Neural progenitor cell (in vitro differentiated cells): ENCODE measurements at regions not wholly inside any gene's neighbourhood (a gene's known extent, or its start where the extent isn't known, plus 50 kb on each side); places are given as distances from the start of the nearest gene placed in this dataset.

Source experiments
- DNase-seq: peaks from one replicate; pipeline ENCODE4 v3.0.0-alpha.2; 2016; ENCODE audit warnings: low spot score
- H2AFZ ChIP-seq: fragments of 200-600 bp; sonication (generic); replicated peaks from 2 replicates; pipeline ENCODE4 v1.6.1; 2016; ENCODE audit warnings: antibody characterized with exemption
- H3F3A ChIP-seq: fragments of 200-600 bp; sonication (generic); 2 replicates; pipeline ENCODE4 v1.6.1; 2016; ENCODE audit warnings: antibody characterized with exemption, low read depth
- H3K27ac ChIP-seq: fragments of 200-600 bp; sonication (generic); 2 replicates; pipeline ENCODE4 v1.5.1; 2016; ENCODE audit warnings: mild to moderate bottlenecking
- H3K27me3 ChIP-seq: fragments of 200-600 bp; sonication (generic); 2 replicates; pipeline ENCODE4 v1.6.1; 2016; ENCODE audit warnings: mild to moderate bottlenecking, moderate library complexity
- H3K36me3 ChIP-seq: fragments of 200-600 bp; sonication (generic); 2 replicates; pipeline ENCODE4 v1.5.1; 2016
- H3K4me1 ChIP-seq: fragments of 200-600 bp; sonication (generic); 2 replicates; pipeline ENCODE4 v1.6.1; 2016; ENCODE audit warnings: mixed run types
- H3K4me2 ChIP-seq: fragments of 200-600 bp; sonication (generic); 2 replicates; pipeline ENCODE4 v1.6.1; 2016
- H3K4me3 ChIP-seq: fragments of 200-600 bp; sonication (generic); 2 replicates; pipeline ENCODE4 v1.5.1; 2016
- H3K79me2 ChIP-seq: fragments of 200-600 bp; sonication (generic); 2 replicates; pipeline ENCODE4 v1.6.1; 2016; ENCODE audit warnings: low read depth
- H3K9ac ChIP-seq: fragments of 200-600 bp; sonication (generic); 2 replicates; pipeline ENCODE4 v1.6.1; 2016
- H3K9me3 ChIP-seq: fragments of 200-600 bp; sonication (generic); 2 replicates; pipeline ENCODE4 v1.5.1; 2016; ENCODE audit warnings: low read depth
- H4K20me1 ChIP-seq: fragments of 200-600 bp; sonication (generic); 2 replicates; pipeline ENCODE4 v1.6.1; 2016; ENCODE audit warnings: low read depth
- H3K27ac Mint-ChIP-seq: 3 replicates; pipeline ENCODE4 v1.8.0; 2021; ENCODE audit warnings: mixed read lengths
- H3K27me3 Mint-ChIP-seq: 2 replicates; pipeline ENCODE4 v1.8.0; 2022; ENCODE audit warnings: low read depth, mild to moderate bottlenecking, inconsistent platforms, moderate library complexity, mixed read lengths; ENCODE audit not compliant: insufficient read depth
- H3K36me3 Mint-ChIP-seq: 3 replicates; pipeline ENCODE4 v1.8.0; 2021; ENCODE audit warnings: mixed read lengths
- H3K4me1 Mint-ChIP-seq: 3 replicates; pipeline ENCODE4 v1.8.0; 2021; ENCODE audit warnings: mixed read lengths
- H3K4me3 Mint-ChIP-seq: 3 replicates; pipeline ENCODE4 v1.8.0; 2021; ENCODE audit warnings: mild to moderate bottlenecking, moderate library complexity, mixed read lengths
- H3K9me3 Mint-ChIP-seq: 3 replicates; pipeline ENCODE4 v1.8.0; 2020; ENCODE audit warnings: mixed read lengths
- EZH2 ChIP-seq: fragments of 200-600 bp; sonication (generic); IDR thresholded peaks from 2 replicates; pipeline ENCODE4 v1.6.1; 2017; ENCODE audit warnings: antibody characterized with exemption, mild to moderate bottlenecking, moderate library complexity
- EZH2phosphoT487 ChIP-seq: fragments of 200-600 bp; sonication (generic); IDR thresholded peaks from 2 replicates; pipeline ENCODE4 v1.6.1; 2017; ENCODE audit warnings: antibody characterized with exemption
- TF ChIP-seq, protein P1 (sequence below): fragments of 200-600 bp; sonication (generic); IDR thresholded peaks from 2 replicates; pipeline ENCODE4 v1.5.1; 2017; ENCODE audit warnings: antibody characterized with exemption, mild to moderate bottlenecking

DNA sequence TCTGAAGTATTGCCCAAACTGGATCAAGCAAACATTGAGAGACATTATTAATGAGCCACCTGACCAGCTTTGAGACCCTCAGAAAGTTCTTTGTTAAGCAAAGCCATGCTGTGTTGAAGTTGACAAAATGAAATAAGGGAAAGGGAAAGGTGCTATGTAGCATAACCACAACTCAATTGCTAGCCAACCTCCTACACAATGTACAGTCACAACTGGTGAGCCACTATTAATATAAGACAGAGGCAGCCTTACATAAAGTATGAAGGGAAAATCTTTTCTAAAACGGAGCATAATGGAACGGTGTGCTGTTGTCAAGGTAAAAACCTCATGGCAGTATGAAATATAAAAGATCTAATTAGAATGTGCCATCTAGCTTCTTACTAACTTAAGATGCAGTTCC lies 375.8 kb upstream of the ST8SIA4 start:
- no peaks in the 10 kb centered on the region for H3K36me3 Mint-ChIP-seq
- DNase-seq, result no peak

DNA sequence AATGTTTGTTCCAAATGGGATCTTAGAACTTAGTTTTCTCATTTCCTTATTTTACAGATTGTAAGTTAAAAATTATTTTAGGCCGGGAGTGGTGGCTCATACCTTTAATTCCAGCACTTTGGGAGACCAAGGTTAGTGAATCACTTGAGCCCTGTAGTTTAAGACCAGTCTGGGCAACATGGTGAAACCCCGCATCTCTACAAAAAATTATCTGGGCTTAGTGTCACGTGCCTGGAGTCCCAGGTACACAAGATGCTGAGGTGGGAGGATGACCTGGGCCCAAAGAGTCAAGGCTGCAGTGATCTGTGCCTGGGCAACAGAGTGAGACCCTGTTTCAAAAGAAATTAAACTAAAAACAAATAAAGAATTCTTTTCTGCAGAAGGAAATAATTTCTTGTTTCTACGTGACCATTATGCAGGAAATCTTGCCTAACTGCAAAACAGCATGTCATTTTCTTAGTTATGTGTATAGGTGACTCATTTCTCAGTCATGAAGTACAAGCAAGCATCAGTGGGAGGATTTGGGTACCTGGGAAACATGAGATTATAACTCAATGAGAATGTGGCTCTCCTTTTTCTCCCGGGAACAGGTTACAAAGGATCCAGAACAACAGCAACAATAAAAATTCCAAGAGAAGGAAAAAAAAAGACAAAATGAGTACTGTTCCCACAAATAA lies 375.1 kb upstream of the ST8SIA4 start:
- Histone ChIP-seq H3F3A (no peaks in the 10 kb centered on the region), H3K4me3 (no peak overlapping the region), H3K27me3 (no peaks in the 10 kb centered on the region), H3K9me3 (no peaks in the 10 kb centered on the region), H3K36me3 (no peaks in the 10 kb centered on the region), H4K20me1 (no peaks in the 10 kb centered on the region), H3K79me2 (no peaks in the 10 kb centered on the region), H3K4me2 (no peak overlapping the region), H3K27ac (no peak overlapping the region), H3K4me1 (peaks cover 3% of the 10 kb centered on the region), H2AFZ (no peak overlapping the region), H3K9ac (no peak overlapping the region)
- Mint-ChIP-seq H3K36me3 (no peaks in the 10 kb centered on the region), H3K4me1 (peaks cover 18% of the 10 kb centered on the region), H3K27me3 (no peaks in the 10 kb centered on the region), H3K4me3 (no peak overlapping the region), H3K27ac (no peak overlapping the region), H3K9me3 (no peaks in the 10 kb centered on the region)
- no peak for DNase-seq
- TF ChIP-seq EZH2phosphoT487 (no peak), EZH2 (no peak)
- TF ChIP-seq, protein P1, sequence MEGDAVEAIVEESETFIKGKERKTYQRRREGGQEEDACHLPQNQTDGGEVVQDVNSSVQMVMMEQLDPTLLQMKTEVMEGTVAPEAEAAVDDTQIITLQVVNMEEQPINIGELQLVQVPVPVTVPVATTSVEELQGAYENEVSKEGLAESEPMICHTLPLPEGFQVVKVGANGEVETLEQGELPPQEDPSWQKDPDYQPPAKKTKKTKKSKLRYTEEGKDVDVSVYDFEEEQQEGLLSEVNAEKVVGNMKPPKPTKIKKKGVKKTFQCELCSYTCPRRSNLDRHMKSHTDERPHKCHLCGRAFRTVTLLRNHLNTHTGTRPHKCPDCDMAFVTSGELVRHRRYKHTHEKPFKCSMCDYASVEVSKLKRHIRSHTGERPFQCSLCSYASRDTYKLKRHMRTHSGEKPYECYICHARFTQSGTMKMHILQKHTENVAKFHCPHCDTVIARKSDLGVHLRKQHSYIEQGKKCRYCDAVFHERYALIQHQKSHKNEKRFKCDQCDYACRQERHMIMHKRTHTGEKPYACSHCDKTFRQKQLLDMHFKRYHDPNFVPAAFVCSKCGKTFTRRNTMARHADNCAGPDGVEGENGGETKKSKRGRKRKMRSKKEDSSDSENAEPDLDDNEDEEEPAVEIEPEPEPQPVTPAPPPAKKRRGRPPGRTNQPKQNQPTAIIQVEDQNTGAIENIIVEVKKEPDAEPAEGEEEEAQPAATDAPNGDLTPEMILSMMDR, result no peak

More for the DNA sequence above, 375.8 kb upstream of the ST8SIA4 start:
- Histone ChIP-seq H3K27ac (no peak overlapping the region), H3K9ac (no peak overlapping the region), H3K27me3 (no peaks in the 10 kb centered on the region), H3F3A (no peaks in the 10 kb centered on the region), H3K9me3 (no peaks in the 10 kb centered on the region), H2AFZ (no peak overlapping the region), H3K4me3 (no peak overlapping the region), H3K4me2 (no peak overlapping the region), H3K4me1 (peaks cover 3% of the 10 kb centered on the region), H3K36me3 (no peaks in the 10 kb centered on the region), H4K20me1 (no peaks in the 10 kb centered on the region), H3K79me2 (no peaks in the 10 kb centered on the region)
- TF ChIP-seq EZH2phosphoT487, result no peak
- TF ChIP-seq, protein P1, result no peak
- no peak for TF ChIP-seq EZH2
- no peaks in the 10 kb centered on the region for H3K9me3 Mint-ChIP-seq
- H3K27ac Mint-ChIP-seq, result no peak overlapping the region
- H3K27me3 Mint-ChIP-seq, result no peaks in the 10 kb centered on the region
- H3K4me1 Mint-ChIP-seq, result peaks cover 18% of the 10 kb centered on the region
- H3K4me3 Mint-ChIP-seq, result no peak overlapping the region

DNA sequence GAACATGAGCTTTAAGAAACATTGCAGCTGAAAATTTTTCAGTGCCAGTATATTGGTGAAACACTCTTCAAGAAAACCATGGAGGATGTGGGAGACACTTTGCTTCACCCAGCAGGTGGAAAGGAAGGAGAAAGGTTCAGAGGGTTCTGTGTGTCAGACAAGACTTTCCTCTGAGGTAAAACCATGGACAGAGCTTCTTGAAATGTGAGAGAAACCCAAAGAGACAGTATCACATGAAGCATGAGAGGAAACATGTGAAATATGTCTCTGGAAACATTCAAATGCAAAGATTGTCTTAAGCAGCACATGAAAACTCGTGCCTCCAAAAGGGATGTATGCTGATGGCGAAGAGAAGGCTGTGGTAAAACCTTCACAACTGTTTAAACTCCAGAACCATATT lies 368.9 kb upstream of the ST8SIA4 start:
- no peaks in the 10 kb centered on the region for H3K9me3 Mint-ChIP-seq
- H3K27ac Mint-ChIP-seq, result no peak overlapping the region
- H3K4me1 Mint-ChIP-seq, result peaks cover 6% of the 10 kb centered on the region

More for the DNA sequence above, 368.9 kb upstream of the ST8SIA4 start:
- no peaks in the 10 kb centered on the region for H3K79me2 ChIP-seq
- H3K27me3 ChIP-seq, result no peaks in the 10 kb centered on the region
- DNase-seq, result no peak
- no peaks in the 10 kb centered on the region for H3K36me3 ChIP-seq
- TF ChIP-seq EZH2phosphoT487, result no peak
- TF ChIP-seq, protein P1, result no peak
- no peak for TF ChIP-seq EZH2
- H3K9ac ChIP-seq, result no peak overlapping the region
- no peak overlapping the region for H3K4me3 ChIP-seq
- H3F3A ChIP-seq, result no peaks in the 10 kb centered on the region
- no peaks in the 10 kb centered on the region for H4K20me1 ChIP-seq
- no peak overlapping the region for H3K4me2 ChIP-seq
- H2AFZ ChIP-seq, result no peak overlapping the region
- H3K36me3 Mint-ChIP-seq, result no peaks in the 10 kb centered on the region
- no peaks in the 10 kb centered on the region for H3K4me1 ChIP-seq
- H3K4me3 Mint-ChIP-seq, result no peak overlapping the region
- H3K9me3 ChIP-seq, result no peaks in the 10 kb centered on the region
- no peaks in the 10 kb centered on the region for H3K27me3 Mint-ChIP-seq
- H3K27ac ChIP-seq, result no peak overlapping the region
